IgD-negative memory B cell (primary cell): ENCODE measurements at regions not wholly inside any gene's neighbourhood (a gene's known extent, or its start where the extent isn't known, plus 50 kb on each side); places are given as distances from the start of the nearest gene placed in this dataset.
A peak's percentile ranks its signal among the peaks of the same experiment; 100 is the strongest.

Experiments
- H3K27ac Mint-ChIP-seq, 3 donors: one replicate each; pipeline ENCODE4 v1.8.0; 2020 to 2022; ENCODE audit warnings: mild to moderate bottlenecking in 3 of 3, mixed read lengths in 3 of 3, moderate library complexity in 1 of 3
- H3K27me3 Mint-ChIP-seq: one replicate; pipeline ENCODE4 v1.8.0; 2021; ENCODE audit warnings: mixed read lengths
- H3K36me3 Mint-ChIP-seq: one replicate; pipeline ENCODE4 v1.8.0; 2020; ENCODE audit warnings: mild to moderate bottlenecking, mixed read lengths
- H3K4me1 Mint-ChIP-seq, 3 donors: one replicate each; pipeline ENCODE4 v1.8.0; 2020 to 2022; ENCODE audit warnings: mixed read lengths in 3 of 3, mild to moderate bottlenecking in 1 of 3
- H3K4me3 Mint-ChIP-seq, 4 donors: one replicate each; pipeline ENCODE4 v1.8.0; 2020 to 2022; ENCODE audit warnings: mild to moderate bottlenecking in 4 of 4, mixed read lengths in 4 of 4, moderate library complexity in 3 of 4
- H3K9me3 Mint-ChIP-seq, 3 donors: one replicate each; pipeline ENCODE4 v1.8.0; 2020 to 2021; ENCODE audit warnings: mixed read lengths in 3 of 3, mild to moderate bottlenecking in 1 of 3

DNA sequence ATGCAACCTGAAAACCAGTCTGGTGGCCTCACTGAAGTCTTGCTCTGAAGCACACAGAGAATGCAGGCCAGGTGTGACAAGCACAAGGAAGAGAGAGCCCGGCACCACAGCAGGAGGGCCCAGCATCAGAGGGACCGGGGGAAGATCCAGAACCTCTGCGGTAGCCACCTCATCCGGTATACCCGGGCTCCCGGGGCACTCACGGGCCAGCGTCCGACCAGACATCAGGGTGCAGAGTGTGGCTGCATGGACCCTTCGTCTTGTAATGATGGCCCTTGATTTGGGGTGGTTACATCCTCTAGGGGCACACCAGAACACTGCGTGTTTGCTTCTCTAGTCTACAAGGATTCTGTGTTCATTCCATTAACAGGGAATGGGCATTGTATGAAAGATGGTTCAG lies 406.0 kb downstream of the GADD45G start:
- H3K9me3 Mint-ChIP-seq, result no peaks in the 10 kb centered on the region
- H3K36me3 Mint-ChIP-seq, result no peaks in the 10 kb centered on the region
- peaks cover 2% of the 10 kb centered on the region for H3K27me3 Mint-ChIP-seq
- H3K4me1 Mint-ChIP-seq, result peaks cover 17 to 20% (median 18%) of the 10 kb centered on the region in 3 donors
- no peak overlapping the region for H3K27ac Mint-ChIP-seq
- no peak overlapping the region for H3K4me3 Mint-ChIP-seq

DNA sequence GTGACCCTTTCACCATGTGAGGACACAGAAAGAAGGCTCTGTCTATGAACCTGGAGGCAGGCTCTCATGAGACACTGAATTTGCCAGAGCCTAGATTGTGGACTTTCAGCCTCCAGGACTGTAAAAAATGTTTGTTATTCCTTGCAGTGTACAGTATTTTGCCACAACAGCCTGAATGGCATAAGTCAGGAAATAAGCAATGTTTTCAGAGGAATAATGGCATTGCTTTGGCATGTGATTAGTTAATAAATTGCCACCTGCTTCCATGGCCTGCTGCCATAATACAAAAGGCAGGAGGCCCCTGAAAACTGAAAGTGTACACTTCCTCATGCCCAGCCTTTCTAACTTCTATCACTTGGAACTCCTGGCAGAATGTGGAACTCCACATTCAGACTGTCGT lies 408.1 kb downstream of the GADD45G start:
- Mint-ChIP-seq H3K9me3 (no peaks in the 10 kb centered on the region), H3K27me3 (peaks cover 1% of the 10 kb centered on the region), H3K4me3 (no peak overlapping the region), H3K4me1 (peaks cover 14 to 21% (median 16%) of the 10 kb centered on the region in 3 donors), H3K36me3 (no peaks in the 10 kb centered on the region), H3K27ac (no peak overlapping the region)

DNA sequence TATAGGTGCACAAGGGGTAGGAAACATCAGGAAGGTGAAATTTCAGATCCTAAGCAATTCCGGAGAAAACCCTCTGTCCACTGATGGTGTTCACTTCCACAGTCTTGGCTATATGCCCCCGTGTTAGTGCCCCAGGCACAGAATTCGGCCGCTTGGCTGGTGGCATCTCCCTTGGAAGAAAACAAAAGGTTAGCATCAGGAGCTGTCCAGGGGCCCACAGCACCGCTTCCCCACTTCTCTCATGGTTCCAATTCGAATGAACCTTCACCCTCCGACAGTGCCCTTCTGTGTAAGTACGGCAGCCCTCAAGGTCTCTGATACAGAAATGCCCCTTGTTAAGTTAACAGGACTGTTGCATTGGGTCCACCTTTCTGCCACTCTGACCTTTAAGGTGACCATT lies 409.0 kb downstream of the GADD45G start:
- Mint-ChIP-seq H3K4me1 (peaks cover 9 to 15% (median 14%) of the 10 kb centered on the region in 3 donors), H3K27ac (no peak overlapping the region), H3K9me3 (no peaks in the 10 kb centered on the region), H3K36me3 (no peaks in the 10 kb centered on the region), H3K4me3 (no peak overlapping the region), H3K27me3 (peaks cover 1% of the 10 kb centered on the region)

DNA sequence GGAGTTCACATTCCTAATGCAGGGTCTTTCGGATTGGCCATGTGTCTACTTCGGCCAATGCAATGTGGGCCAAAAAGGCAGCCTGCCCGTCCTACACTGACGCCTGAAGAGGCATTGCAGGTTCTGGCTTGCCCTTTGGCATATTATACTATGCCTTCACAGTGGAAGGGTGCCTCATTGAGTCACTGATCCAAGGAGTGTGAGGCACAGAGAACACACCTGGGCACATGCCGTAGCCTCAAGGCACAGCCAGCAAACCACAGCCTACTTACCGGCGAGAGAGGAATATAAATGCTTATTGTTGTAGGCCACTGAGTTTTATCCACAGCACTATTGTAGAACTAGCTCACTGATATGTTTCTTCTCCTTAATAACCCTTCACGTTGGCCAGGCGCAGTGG lies 409.6 kb downstream of the GADD45G start:
- no peaks in the 10 kb centered on the region for H3K9me3 Mint-ChIP-seq
- H3K4me3 Mint-ChIP-seq, result no peak overlapping the region
- H3K27me3 Mint-ChIP-seq, result peaks cover under 1% of the 10 kb centered on the region
- H3K4me1 Mint-ChIP-seq, result peaks cover 4 to 10% (median 9%) of the 10 kb centered on the region in 3 donors
- H3K27ac Mint-ChIP-seq, result no peak overlapping the region
- no peaks in the 10 kb centered on the region for H3K36me3 Mint-ChIP-seq

DNA sequence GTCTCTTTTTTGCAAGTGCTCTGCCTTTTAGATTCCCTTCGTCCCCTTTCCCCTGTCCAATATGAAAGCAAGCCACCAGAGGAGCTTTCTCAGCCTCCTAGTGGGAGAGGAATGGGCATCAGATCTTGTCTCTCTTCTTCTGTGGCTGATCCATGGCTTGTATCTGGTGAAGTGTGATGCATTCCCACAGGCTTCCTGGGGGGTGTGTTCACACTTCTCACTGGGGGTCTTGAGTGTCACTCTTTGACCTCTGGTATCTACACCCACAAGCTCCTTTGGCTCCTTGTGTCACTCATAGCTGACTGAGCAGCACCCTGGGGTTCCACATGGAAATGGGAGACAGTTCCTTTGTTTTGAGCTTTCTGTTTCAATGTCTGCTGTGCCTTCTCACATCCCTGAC lies 411.5 kb downstream of the GADD45G start:
- Mint-ChIP-seq H3K36me3 (no peaks in the 10 kb centered on the region), H3K4me3 (no peak overlapping the region), H3K9me3 (no peaks in the 10 kb centered on the region), H3K27ac (no peak overlapping the region), H3K27me3 (no peaks in the 10 kb centered on the region), H3K4me1 (peaks cover 0 to 9% (median 7%) of the 10 kb centered on the region in 3 donors)

DNA sequence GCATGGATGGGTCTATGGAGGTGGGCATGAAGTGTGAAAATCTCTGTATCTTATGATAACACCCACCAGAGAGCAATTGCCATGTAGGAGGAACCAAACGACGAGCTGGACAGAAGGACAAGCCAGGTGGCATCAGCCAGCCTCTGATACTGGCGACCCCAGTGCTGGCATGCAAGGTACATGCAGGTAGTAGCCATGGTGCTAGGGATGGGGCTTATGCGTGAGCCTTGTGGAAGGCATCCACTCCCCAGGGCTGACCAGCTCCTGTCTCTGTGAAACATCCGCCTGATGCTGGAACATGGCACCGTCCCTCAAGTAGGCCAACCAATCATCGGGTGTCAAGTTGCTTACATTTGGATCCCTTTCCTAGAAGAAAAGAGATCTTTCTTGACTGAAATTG lies 412.9 kb downstream of the GADD45G start:
- Mint-ChIP-seq H3K4me1 (peaks cover 0 to 11% (median 9%) of the 10 kb centered on the region in 3 donors), H3K27ac (no peak overlapping the region), H3K36me3 (no peaks in the 10 kb centered on the region), H3K4me3 (no peak overlapping the region), H3K27me3 (no peaks in the 10 kb centered on the region), H3K9me3 (no peaks in the 10 kb centered on the region)

DNA sequence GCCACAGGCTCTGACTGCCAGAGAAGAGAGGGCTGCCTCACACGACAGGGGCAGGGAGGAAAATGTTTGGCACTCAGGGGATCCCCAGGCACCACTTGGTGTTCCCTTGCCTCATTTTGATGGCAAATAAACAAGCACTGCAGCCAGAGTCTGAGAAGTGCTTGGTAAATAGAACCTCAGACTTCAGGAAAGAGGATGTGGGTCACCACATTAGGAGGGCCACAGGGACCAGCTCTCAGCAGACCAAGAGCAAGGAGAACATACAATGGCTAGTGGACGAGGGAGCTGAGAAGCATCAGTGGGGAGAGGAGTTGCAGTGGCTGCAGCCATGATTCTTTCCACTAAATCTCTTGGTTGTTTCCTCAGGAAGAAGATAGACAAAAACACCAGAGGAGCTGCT lies 413.9 kb downstream of the GADD45G start:
- no peaks in the 10 kb centered on the region for H3K27me3 Mint-ChIP-seq
- peak overlapping the region in 1 of 4 donors; percentile 4 for H3K4me3 Mint-ChIP-seq
- H3K36me3 Mint-ChIP-seq, result no peaks in the 10 kb centered on the region
- H3K27ac Mint-ChIP-seq, result peak overlapping the region in 1 of 3 donors; percentile 54
- H3K4me1 Mint-ChIP-seq, result peaks cover 1 to 21% (median 12%) of the 10 kb centered on the region in 3 donors
- H3K9me3 Mint-ChIP-seq, result no peaks in the 10 kb centered on the region

DNA sequence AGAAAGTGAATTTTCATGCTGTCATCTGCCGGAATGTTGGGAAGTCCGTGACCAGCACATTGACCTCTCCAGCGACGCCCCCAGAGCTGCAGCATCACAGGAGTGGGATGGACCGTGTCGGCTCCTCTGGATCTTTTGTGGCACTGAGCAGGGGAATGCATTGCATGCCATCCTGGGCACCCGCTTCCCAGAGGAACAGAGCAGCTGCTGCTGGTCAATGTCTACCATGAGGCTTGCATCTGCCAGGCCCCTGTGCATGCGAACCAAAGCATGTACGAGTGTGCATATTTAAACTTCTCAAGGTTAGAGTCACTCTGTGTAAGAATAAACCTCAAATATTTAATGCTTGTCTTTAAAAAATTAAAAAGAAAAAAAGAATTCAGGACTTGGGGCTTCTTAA lies 414.8 kb downstream of the GADD45G start:
- Mint-ChIP-seq H3K4me1 (peaks cover 9 to 30% (median 21%) of the 10 kb centered on the region in 3 donors), H3K27ac (no peak overlapping the region), H3K4me3 (no peak overlapping the region), H3K27me3 (no peaks in the 10 kb centered on the region), H3K36me3 (no peaks in the 10 kb centered on the region), H3K9me3 (no peaks in the 10 kb centered on the region)

DNA sequence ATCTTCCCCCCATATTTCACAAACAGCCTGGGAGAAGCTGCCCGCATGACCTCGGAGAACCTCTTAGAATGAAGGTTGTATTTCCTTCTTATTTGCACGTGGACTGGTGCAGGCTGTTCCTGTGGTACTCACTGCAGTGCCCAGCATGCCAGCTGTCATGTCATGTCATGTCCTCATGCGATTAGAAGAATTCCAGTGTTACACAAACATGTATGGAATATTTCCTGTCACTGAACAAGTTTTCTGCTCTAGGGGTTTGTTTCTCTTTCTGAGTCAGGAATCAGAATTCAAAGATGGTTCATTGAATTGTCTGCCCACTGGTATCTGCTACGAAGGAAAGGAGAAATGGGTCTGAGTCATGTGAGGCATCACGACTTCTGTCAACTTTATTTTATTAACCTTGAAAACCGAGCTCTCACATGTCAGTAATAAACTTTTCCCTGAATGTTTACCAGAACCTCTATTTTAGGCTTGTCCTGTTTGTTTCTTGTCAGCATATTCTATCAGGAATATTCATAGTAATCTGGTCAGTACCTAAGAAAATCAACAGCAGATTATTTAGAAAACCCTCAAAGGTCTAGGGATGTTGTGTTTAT lies 415.6 kb downstream of the GADD45G start:
- Mint-ChIP-seq H3K27ac (no peak overlapping the region), H3K36me3 (no peaks in the 10 kb centered on the region), H3K9me3 (no peaks in the 10 kb centered on the region), H3K4me1 (peaks cover 17 to 38% (median 29%) of the 10 kb centered on the region in 3 donors), H3K27me3 (no peaks in the 10 kb centered on the region), H3K4me3 (no peak overlapping the region)

DNA sequence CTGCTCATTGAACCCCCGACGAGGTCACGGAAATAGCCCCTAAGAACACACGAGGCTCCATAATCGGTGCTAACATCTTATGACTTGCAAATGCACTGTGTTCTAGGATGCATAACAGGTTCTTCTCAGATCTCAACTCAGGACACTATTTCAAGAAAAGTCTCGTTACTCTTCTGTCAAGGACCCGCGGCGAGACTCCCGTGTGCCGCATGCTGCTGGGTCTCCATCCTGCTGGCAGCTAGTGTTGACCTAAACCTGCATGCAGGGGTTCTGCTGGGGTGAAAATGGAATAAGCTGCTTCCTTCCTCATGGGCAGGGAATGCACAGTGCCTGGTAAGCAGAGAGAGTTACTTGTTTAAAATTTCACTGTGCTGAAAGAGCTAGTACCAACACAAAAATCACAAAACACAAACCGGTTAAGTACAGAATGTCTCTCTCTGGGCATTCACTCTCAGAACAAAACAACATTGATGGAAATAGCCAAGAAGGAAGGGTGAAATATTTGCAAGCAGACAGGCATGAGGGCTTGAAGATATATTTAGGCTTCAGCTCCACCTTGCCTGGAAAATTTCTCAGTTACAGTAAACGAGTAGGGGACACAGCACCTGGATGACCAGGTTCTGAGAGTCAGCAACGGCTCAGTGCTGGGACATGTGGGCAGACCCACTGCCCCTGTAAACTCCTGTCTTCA lies 416.5 kb downstream of the GADD45G start:
- H3K4me3 Mint-ChIP-seq, result no peak overlapping the region
- no peaks in the 10 kb centered on the region for H3K27me3 Mint-ChIP-seq
- H3K36me3 Mint-ChIP-seq, result no peaks in the 10 kb centered on the region
- peaks cover 19 to 45% (median 29%) of the 10 kb centered on the region in 3 donors for H3K4me1 Mint-ChIP-seq
- no peak overlapping the region for H3K27ac Mint-ChIP-seq
- no peaks in the 10 kb centered on the region for H3K9me3 Mint-ChIP-seq

DNA sequence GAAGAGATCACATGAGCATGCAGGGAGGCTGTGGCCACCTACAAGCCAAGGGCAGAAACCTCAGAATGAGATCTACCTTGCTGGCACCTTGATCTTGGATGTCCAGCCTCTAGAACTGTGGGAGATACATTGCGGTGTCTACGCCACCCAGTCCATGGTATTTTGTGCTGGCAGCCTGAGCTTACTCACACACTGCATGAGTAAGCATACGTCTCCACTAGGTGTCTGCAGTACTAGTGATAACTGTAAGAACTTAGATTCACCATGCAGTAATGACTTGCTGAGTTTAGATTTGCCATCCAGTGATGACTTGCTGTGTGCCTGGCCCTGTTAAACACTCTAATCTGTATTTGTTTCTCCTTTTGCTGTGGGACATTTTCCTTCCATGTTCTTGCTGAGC lies 417.7 kb downstream of the GADD45G start:
- Mint-ChIP-seq H3K4me3 (no peak overlapping the region), H3K9me3 (no peaks in the 10 kb centered on the region), H3K27me3 (no peaks in the 10 kb centered on the region), H3K27ac (no peak overlapping the region), H3K36me3 (no peaks in the 10 kb centered on the region), H3K4me1 (peaks cover 19 to 46% (median 29%) of the 10 kb centered on the region in 3 donors)

DNA sequence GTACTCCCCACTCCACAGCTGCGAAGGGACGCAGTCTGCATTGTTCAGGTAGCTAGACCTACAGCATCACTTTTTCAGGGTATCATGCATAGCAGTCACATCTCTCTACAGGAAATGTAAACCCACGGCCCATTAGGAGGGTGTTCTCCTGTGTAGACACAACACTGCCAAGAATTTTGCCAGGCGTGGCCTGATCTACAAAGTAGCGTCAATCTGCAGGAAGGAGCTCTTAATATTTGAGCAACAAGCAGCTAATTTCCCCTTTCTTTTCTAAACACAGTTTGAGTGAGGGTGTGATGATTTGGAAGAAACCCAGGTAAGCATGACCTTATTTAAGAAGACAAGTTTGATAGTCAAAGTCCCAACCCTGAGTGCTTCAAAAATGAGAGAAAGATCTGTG lies 419.0 kb downstream of the GADD45G start:
- H3K4me3 Mint-ChIP-seq, result peak overlapping the region in 3 of 4 donors; percentile 8 to 83 (median 40)
- no peaks in the 10 kb centered on the region for H3K9me3 Mint-ChIP-seq
- H3K4me1 Mint-ChIP-seq, result peaks cover 19 to 41% (median 29%) of the 10 kb centered on the region in 3 donors
- no peaks in the 10 kb centered on the region for H3K36me3 Mint-ChIP-seq
- peak overlapping the region; percentile 20 to 97 (median 52) for H3K27ac Mint-ChIP-seq
- H3K27me3 Mint-ChIP-seq, result no peaks in the 10 kb centered on the region

DNA sequence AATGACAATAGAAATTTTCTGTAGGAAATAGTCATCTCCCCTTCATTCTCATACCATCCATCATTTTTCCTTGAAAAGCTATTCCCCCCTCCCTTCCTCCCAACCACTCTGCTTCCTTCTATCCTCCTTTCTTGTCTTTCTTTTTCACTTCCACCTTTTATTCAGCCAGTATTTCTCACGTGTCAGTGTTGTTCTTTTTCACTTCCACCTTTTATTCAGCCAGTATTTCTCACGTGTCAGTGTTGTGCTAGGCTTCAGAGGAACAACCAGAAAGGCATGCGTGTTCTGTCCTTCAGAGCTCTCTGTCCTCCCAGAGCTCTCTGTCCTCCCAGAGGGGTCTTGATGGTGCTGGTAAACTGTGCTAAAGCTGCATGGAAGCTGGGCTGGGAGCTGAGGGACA lies 419.6 kb downstream of the GADD45G start:
- H3K27ac Mint-ChIP-seq, result peak overlapping the region; percentile 20 to 97 (median 52)
- peaks cover 19 to 41% (median 29%) of the 10 kb centered on the region in 3 donors for H3K4me1 Mint-ChIP-seq

DNA sequence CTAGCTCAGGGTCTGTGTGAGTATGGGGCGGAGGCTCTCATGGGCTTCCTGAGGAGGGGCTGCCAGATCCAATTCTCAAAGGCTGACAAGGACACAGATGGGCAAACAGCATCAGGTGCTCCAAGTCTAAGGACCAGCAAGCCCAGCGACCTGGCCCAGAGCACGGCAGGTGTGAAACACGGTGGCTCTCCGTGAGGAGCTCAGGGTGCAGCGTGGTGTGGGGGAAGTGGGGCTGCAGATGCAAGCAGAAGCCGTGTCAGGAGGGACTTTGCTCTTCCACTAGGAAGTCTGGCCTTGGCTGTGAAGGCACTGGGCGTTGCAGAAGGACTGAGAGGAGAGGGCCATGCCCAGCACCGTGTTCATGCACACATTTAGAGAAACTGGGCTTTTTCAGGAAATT lies 420.0 kb downstream of the GADD45G start:
- Mint-ChIP-seq H3K9me3 (no peaks in the 10 kb centered on the region), H3K36me3 (no peaks in the 10 kb centered on the region), H3K4me1 (peaks cover 19 to 41% (median 29%) of the 10 kb centered on the region in 3 donors), H3K27ac (peak overlapping the region; percentile 38 to 97 (median 52)), H3K27me3 (no peaks in the 10 kb centered on the region), H3K4me3 (peak overlapping the region; percentile 8 to 76 (median 61))

More for the DNA sequence above, 419.6 kb downstream of the GADD45G start:
- Mint-ChIP-seq H3K4me3 (peak overlapping the region; percentile 8 to 68 (median 42)), H3K36me3 (no peaks in the 10 kb centered on the region), H3K27me3 (no peaks in the 10 kb centered on the region), H3K9me3 (no peaks in the 10 kb centered on the region)

DNA sequence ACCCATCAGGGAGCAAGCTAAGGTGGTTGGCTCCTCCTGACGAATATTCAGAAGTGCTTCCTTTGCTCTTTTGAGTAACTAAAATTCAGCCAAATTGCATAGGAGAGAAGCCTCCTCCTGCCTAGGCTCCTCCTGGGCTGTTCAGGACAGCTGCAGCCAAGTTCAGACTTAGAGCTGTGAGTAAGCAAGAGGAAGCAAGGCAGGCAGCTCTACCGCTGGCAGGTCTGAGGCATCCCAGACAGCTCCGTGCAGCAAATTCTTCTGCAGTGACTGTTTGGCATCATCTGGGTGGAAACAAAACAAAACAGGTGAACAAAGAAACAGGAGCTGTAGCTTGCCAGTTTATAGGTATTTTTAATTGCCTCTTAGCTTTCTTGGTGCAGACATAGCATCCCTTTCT lies 421.0 kb downstream of the GADD45G start:
- Mint-ChIP-seq H3K36me3 (no peaks in the 10 kb centered on the region), H3K4me1 (peaks cover 19 to 41% (median 26%) of the 10 kb centered on the region in 3 donors), H3K4me3 (peak overlapping the region in 2 of 4 donors; percentile 40 to 46), H3K27ac (peak overlapping the region in 1 of 3 donors; percentile 38), H3K27me3 (no peaks in the 10 kb centered on the region), H3K9me3 (no peaks in the 10 kb centered on the region)
